Neural progenitor cell (in vitro differentiated cells): ENCODE measurements at regions not wholly inside any gene's neighbourhood (a gene's known extent, or its start where the extent isn't known, plus 50 kb on each side); places are given as distances from the start of the nearest gene placed in this dataset.

Source experiments
- EZH2 ChIP-seq: fragments of 200-600 bp; sonication (generic); IDR thresholded peaks from 2 replicates; pipeline ENCODE4 v1.6.1; 2017; ENCODE audit warnings: antibody characterized with exemption, mild to moderate bottlenecking, moderate library complexity
- EZH2phosphoT487 ChIP-seq: fragments of 200-600 bp; sonication (generic); IDR thresholded peaks from 2 replicates; pipeline ENCODE4 v1.6.1; 2017; ENCODE audit warnings: antibody characterized with exemption
- TF ChIP-seq, protein P1 (sequence below): fragments of 200-600 bp; sonication (generic); IDR thresholded peaks from 2 replicates; pipeline ENCODE4 v1.5.1; 2017; ENCODE audit warnings: antibody characterized with exemption, mild to moderate bottlenecking

DNA sequence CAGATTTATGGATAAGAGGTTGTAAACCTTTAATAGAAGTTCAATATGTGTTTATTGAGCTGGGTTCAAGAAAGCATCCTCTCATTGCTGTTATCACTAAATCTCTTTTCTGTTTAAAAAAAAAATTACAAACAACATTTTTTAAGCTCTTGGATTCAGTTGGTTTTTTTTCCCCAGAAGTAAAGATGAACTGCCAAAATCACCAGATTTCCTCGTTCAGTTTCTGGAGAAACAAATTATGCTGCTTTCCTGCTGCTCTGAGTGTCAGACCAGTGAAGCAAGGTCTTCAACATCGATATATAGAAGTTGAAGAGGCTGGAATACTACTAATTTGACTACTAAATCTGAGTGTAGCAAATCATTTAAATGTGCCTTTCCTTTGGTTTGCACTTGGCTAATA lies 352.1 kb upstream of the IRAK1BP1 start:
- TF ChIP-seq, protein P1, sequence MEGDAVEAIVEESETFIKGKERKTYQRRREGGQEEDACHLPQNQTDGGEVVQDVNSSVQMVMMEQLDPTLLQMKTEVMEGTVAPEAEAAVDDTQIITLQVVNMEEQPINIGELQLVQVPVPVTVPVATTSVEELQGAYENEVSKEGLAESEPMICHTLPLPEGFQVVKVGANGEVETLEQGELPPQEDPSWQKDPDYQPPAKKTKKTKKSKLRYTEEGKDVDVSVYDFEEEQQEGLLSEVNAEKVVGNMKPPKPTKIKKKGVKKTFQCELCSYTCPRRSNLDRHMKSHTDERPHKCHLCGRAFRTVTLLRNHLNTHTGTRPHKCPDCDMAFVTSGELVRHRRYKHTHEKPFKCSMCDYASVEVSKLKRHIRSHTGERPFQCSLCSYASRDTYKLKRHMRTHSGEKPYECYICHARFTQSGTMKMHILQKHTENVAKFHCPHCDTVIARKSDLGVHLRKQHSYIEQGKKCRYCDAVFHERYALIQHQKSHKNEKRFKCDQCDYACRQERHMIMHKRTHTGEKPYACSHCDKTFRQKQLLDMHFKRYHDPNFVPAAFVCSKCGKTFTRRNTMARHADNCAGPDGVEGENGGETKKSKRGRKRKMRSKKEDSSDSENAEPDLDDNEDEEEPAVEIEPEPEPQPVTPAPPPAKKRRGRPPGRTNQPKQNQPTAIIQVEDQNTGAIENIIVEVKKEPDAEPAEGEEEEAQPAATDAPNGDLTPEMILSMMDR: no peak
- no peak for TF ChIP-seq EZH2
- TF ChIP-seq EZH2phosphoT487: no peak
